HepG2 (cell line): ENCODE measurements at regions not wholly inside any gene's neighbourhood (a gene's known extent, or its start where the extent isn't known, plus 50 kb on each side); places are given as distances from the start of the nearest gene placed in this dataset.

ENCODE experiments used
- ATAC-seq: fragments of 200-7000 bp; cut with Tn5 transposase; 3 replicates; pipeline ENCODE4 v1.9.1; 2020; ENCODE audit warnings: mild to moderate bottlenecking, moderate library complexity
- BruUV-seq: library from RNA; stranded (reverse); fragments of 400-500 nt; replicated peaks from 2 replicates; lab custom pipeline; 2021; lab: Mats Ljungman, UMichigan
- CTCF ChIA-PET: fragments of 300-600 bp; formaldehyde crosslinking; extraction: SDS; loops from one replicate; lab custom pipeline; 2021; ENCODE audit warnings: low total read pairs, inconsistent platforms, low intra/inter-chr PET ratio; lab: Yijun Ruan, JAX
- POLR2A ChIA-PET: fragments of 350-600 bp; sonication (Branson Sonifier 250); formaldehyde crosslinking; loops from one replicate; lab custom pipeline; 2020; ENCODE audit warnings: antibody characterized with exemption, inconsistent platforms; lab: Yijun Ruan, JAX
- DNase-seq: peaks from one replicate; pipeline ENCODE4 v3.0.0-alpha.2; 2015; ENCODE audit warnings: low spot score
- FAIRE-seq: peaks from 3 replicates; lab custom pipeline; 2011; peaks lifted over from hg19 to GRCh38; lab: Jason Lieb, UNC
- H2AFZ ChIP-seq: one replicate; pipeline ENCODE4 v1.6.1; 2011; ENCODE audit warnings: low read length, inconsistent platforms
- H3K27ac ChIP-seq: fragments of 300-600 bp; 3 replicates; pipeline ENCODE4 v1.8.0; 2011; ENCODE audit warnings: mixed run types, mild to moderate bottlenecking, mixed read lengths, low read length, inconsistent platforms; ENCODE audit not compliant: insufficient read depth; ENCODE audit errors: extremely low read length
- H3K27me3 ChIP-seq, 2 experiments: fragments of 200-600 bp in 1 of 2; 2 replicates in 1 of 2; 3 replicates in 1 of 2; pipeline versions ENCODE4 v1.6.0 to v1.8.0; 2011; ENCODE audit warnings: low read length in 2 of 2, mild to moderate bottlenecking in 2 of 2, moderate library complexity in 2 of 2, inconsistent platforms in 1 of 2; ENCODE audit not compliant: insufficient read depth in 2 of 2, control insufficient read depth in 1 of 2
- H3K36me3 ChIP-seq, 2 experiments: fragments of 200-600 bp in 1 of 2; replicated peaks in 1 of 2; 2 replicates in 1 of 2; 3 replicates in 1 of 2; pipeline versions ENCODE4 v1.5.1 to v1.8.0; 2011; ENCODE audit warnings: low read length in 2 of 2, inconsistent platforms in 1 of 2; ENCODE audit not compliant: insufficient read depth in 2 of 2, control insufficient read depth in 1 of 2
- H3K4me1 ChIP-seq: 2 replicates; pipeline ENCODE4 v1.5.1; 2012; ENCODE audit warnings: low read length, inconsistent platforms; ENCODE audit not compliant: insufficient read depth
- H3K4me2 ChIP-seq: 2 replicates; pipeline ENCODE4 v1.6.0; 2011; ENCODE audit warnings: low read depth, low read length, inconsistent platforms
- H3K4me3 ChIP-seq, 3 experiments: fragments of 200-600 bp in 1 of 3; sonication (generic), shearing (Covaris generic) in 1 of 3; replicated peaks in 1 of 3; 2 replicates each; pipeline ENCODE4 v1.5.1; 2011 to 2016; ENCODE audit warnings: low read length in 3 of 3, inconsistent platforms in 2 of 3, low read depth in 2 of 3, mild to moderate bottlenecking in 2 of 3, control low read depth in 1 of 3, mixed read lengths in 1 of 3; ENCODE audit not compliant: insufficient read depth in 1 of 3
- H3K79me2 ChIP-seq: one replicate; pipeline ENCODE4 v1.6.1; 2011; ENCODE audit warnings: low read length, inconsistent platforms; ENCODE audit not compliant: insufficient read depth
- H3K9ac ChIP-seq: 2 replicates; pipeline ENCODE4 v1.6.0; 2011; ENCODE audit warnings: mild to moderate bottlenecking, low read depth, low read length, inconsistent platforms; ENCODE audit not compliant: insufficient read depth
- H3K9me3 ChIP-seq: 2 replicates; pipeline ENCODE4 v1.5.1; 2012; ENCODE audit warnings: mild to moderate bottlenecking, low read length
- H4K20me1 ChIP-seq: 2 replicates; pipeline ENCODE4 v1.6.0; 2011; ENCODE audit warnings: inconsistent platforms, mild to moderate bottlenecking, low read length, moderate library complexity; ENCODE audit not compliant: insufficient read depth
- EEA1 ChIP-seq: sonication (generic); formaldehyde crosslinking; IDR thresholded peaks from 2 replicates; pipeline ENCODE4 v1.5.1; 2020; ENCODE audit warnings: mild to moderate bottlenecking, missing genetic modification reagents, borderline replicate concordance
- FOXO4 ChIP-seq: sonication (generic); formaldehyde crosslinking; conservative IDR thresholded peaks from 2 replicates; pipeline ENCODE4 v1.8.1; 2023; ENCODE audit warnings: missing genetic modification reagents
- MAX ChIP-seq: IDR thresholded peaks from 2 replicates; pipeline ENCODE4 v1.6.1; 2012; ENCODE audit warnings: inconsistent platforms
- MLXIP ChIP-seq: sonication (generic); formaldehyde crosslinking; IDR thresholded peaks from 2 replicates; pipeline ENCODE4 v1.9.0; 2021; ENCODE audit warnings: missing genetic modification reagents, borderline replicate concordance
- RBM39 ChIP-seq: fragments of 200-400 bp; formaldehyde crosslinking; IDR thresholded peaks from one replicate; pipeline ENCODE4 v1.6.1; 2018; ENCODE audit warnings: antibody characterized with exemption, mild to moderate bottlenecking, low read depth, low read length; ENCODE audit not compliant: poor library complexity, severe bottlenecking
- RELA ChIP-seq: sonication (generic); formaldehyde crosslinking; IDR thresholded peaks from 2 replicates; pipeline ENCODE4 v1.4.0; 2020; ENCODE audit warnings: missing genetic modification reagents
- SATB2 ChIP-seq: sonication (generic); formaldehyde crosslinking; IDR thresholded peaks from 2 replicates; pipeline ENCODE4 v1.5.0; 2020; ENCODE audit warnings: missing genetic modification reagents
- SKI ChIP-seq: fragments of 450-650 bp; IDR thresholded peaks from one replicate; pipeline ENCODE4 v1.6.1; 2018; ENCODE audit warnings: mild to moderate bottlenecking; ENCODE audit not compliant: partially characterized antibody
- WIZ ChIP-seq: sonication (generic); formaldehyde crosslinking; IDR thresholded peaks from 2 replicates; pipeline ENCODE4 v1.5.1; 2020; ENCODE audit warnings: mild to moderate bottlenecking, missing genetic modification reagents
- ZNF34 ChIP-seq: sonication (generic); formaldehyde crosslinking; IDR thresholded peaks from 2 replicates; pipeline ENCODE4 v1.4.0; 2020; ENCODE audit warnings: mild to moderate bottlenecking, missing genetic modification reagents, borderline replicate concordance
- ZNF597 ChIP-seq: sonication (generic); formaldehyde crosslinking; IDR thresholded peaks from 2 replicates; pipeline ENCODE4 v1.5.0; 2020; ENCODE audit warnings: missing genetic modification reagents
- ZNF724P ChIP-seq: sonication (generic); formaldehyde crosslinking; IDR thresholded peaks from 2 replicates; pipeline ENCODE4 v1.8.0; 2022; ENCODE audit warnings: missing genetic modification reagents, borderline replicate concordance
- WGBS: methylation state at CpG from one replicate; pipeline ENCODE4 v1.1.6; 2017; ENCODE audit warnings: low lambda C conversion rate; 5-methylcytosine and 5-hydroxymethylcytosine counted together
- in situ Hi-C: cut with HindIII; loops from 2 replicates; pipeline ENCODE4 v1.10.0; 2017; ENCODE audit warnings: low pct_unique_long_range_greater_than_20kb; ENCODE audit not compliant: extremely low pct_ligation_motif_present
- intact Hi-C: fragments of 100-400 bp; cut with micrococcal nuclease; formaldehyde crosslinking; loops from one replicate; pipeline ENCODE4 v1.10.0; 2022; ENCODE audit not compliant: unreplicated experiment

GRCh38 chr7:36090976-36091873, 61.8 kb upstream of the EEPD1 start:
- Histone ChIP-seq H3K79me2 (no peaks in the 10 kb centered on the region), H4K20me1 (no peaks in the 10 kb centered on the region), H3K4me1 (peaks cover 23% of the 10 kb centered on the region), H3K4me3 (no peak overlapping the region), H3K27ac (no peak overlapping the region), H3K4me2 (peak overlapping the region; percentile 61; the same call in 1 of the 2 replicates), H3K36me3 (no peaks in the 10 kb centered on the region), H3K27me3 (peaks cover 0 to 15% of the 10 kb centered on the region in 2 experiments; a peak in 2 of 5 replicates), H2AFZ (no peak overlapping the region), H3K9me3 (peaks cover 5% of the 10 kb centered on the region), H3K9ac (no peak overlapping the region)
- no peak for ATAC-seq
- in situ Hi-C loops (no loop called here), intact Hi-C loops (no loop called here)
- CTCF ChIA-PET: no interaction called here
- FAIRE-seq: no peak
- BruUV-seq: no TSS peak
- 53% methylated on average over 9 of the region's 9 CpGs for WGBS
- POLR2A ChIA-PET: no interaction called here
- no peak for DNase-seq
- no peak for TF ChIP-seq EEA1
- TF ChIP-seq MAX: no peak
- TF ChIP-seq ZNF724P: no peak
- no peak for TF ChIP-seq RBM39
- no peak for TF ChIP-seq WIZ (CRISPR knock-in tag)

GRCh38 chr7:36091874-36092176, 61.2 kb upstream of the EEPD1 start:
- Histone ChIP-seq H3K9ac (no peak overlapping the region), H3K79me2 (no peaks in the 10 kb centered on the region), H3K4me1 (peaks cover 29% of the 10 kb centered on the region), H3K36me3 (no peaks in the 10 kb centered on the region), H2AFZ (no peak overlapping the region), H3K27ac (no peak overlapping the region), H4K20me1 (no peaks in the 10 kb centered on the region), H3K4me2 (peak overlapping the region; percentile 61; the same call in 1 of the 2 replicates), H3K4me3 (no peak overlapping the region), H3K9me3 (peaks cover 5% of the 10 kb centered on the region), H3K27me3 (peaks cover 0 to 15% of the 10 kb centered on the region in 2 experiments; a peak in 2 of 5 replicates)
- DNase-seq (peak; percentile 10), FAIRE-seq (no peak), ATAC-seq (peak; percentile 68)
- 55% methylated on average over 2 of the region's 2 CpGs for WGBS
- POLR2A ChIA-PET: no interaction called here
- CTCF ChIA-PET: no interaction called here
- in situ Hi-C loops (no loop called here), intact Hi-C loops (no loop called here)
- BruUV-seq: no TSS peak
- no peak for TF ChIP-seq FOXO4 (CRISPR knock-in tag)
- TF ChIP-seq RELA: no peak
- no peak for TF ChIP-seq SATB2 (CRISPR knock-in tag)
- TF ChIP-seq MLXIP (CRISPR knock-in tag): no peak
- no peak for TF ChIP-seq ZNF597
- TF ChIP-seq ZNF34 (CRISPR knock-in tag): no peak
- no peak for TF ChIP-seq SKI
